Activated CD4-positive, CD25-positive, alpha-beta regulatory T cell treated with anti-CD3 and anti-CD28 coated beads, Interleukin-2, amount 50 U/mL, for 72 hours (primary cell): ENCODE measurements at regions not wholly inside any gene's neighbourhood (a gene's known extent, or its start where the extent isn't known, plus 50 kb on each side); places are given as distances from the start of the nearest gene placed in this dataset.
"Not testable (repeated sequence)": the region's sequence is repeated elsewhere in the genome, so short reads cannot be mapped to it uniquely, and the experiment has no call there.

Source experiments
- DNase-seq: peaks from one replicate; pipeline ENCODE4 v3.0.0; 2021

- DNase-seq: no peak
These were observed 323.2 kb upstream of the CCNH start for GRCh38 chr5:87735923-87736322.

GRCh38 chr5:87733897-87734296 is 321.2 kb upstream of the CCNH start:
- DNase-seq: no peak

GRCh38 chr5:87732875-87733768 is 320.4 kb upstream of the CCNH start:
- no peak for DNase-seq

GRCh38 chr5:87729781-87730180 is 317.1 kb upstream of the CCNH start:
- no peak for DNase-seq

- no peak for DNase-seq
These were observed 309.6 kb upstream of the CCNH start for GRCh38 chr5:87722286-87722685.

- not testable (repeated sequence) for DNase-seq
These were observed 305.6 kb upstream of the CCNH start for GRCh38 chr5:87718224-87718925.

GRCh38 chr5:87717761-87718160 is 305.0 kb upstream of the CCNH start:
- no peak for DNase-seq

GRCh38 chr5:87705876-87706275 is 293.1 kb upstream of the CCNH start:
- DNase-seq: no peak

- DNase-seq: no peak
These were observed 274.2 kb upstream of the CCNH start for GRCh38 chr5:87686975-87687374.

- DNase-seq: no peak
These were observed 273.3 kb upstream of the CCNH start for GRCh38 chr5:87686018-87686417.

- no peak for DNase-seq
These were observed 261.5 kb upstream of the CCNH start for GRCh38 chr5:87674235-87674634.

GRCh38 chr5:87671146-87671545 is 258.4 kb upstream of the CCNH start:
- DNase-seq: no peak

- no peak for DNase-seq
These were observed 252.4 kb upstream of the CCNH start for GRCh38 chr5:87665166-87665565.

- DNase-seq: no peak
These were observed 249.2 kb upstream of the CCNH start for GRCh38 chr5:87661784-87662566.

GRCh38 chr5:87653242-87653641 is 240.5 kb upstream of the CCNH start:
- DNase-seq: no peak

GRCh38 chr5:87650284-87650683 is 237.6 kb upstream of the CCNH start:
- no peak for DNase-seq

GRCh38 chr5:87649455-87649854 is 236.7 kb upstream of the CCNH start:
- DNase-seq: no peak

- DNase-seq: no peak
These were observed 232.5 kb upstream of the CCNH start for GRCh38 chr5:87645224-87645623.

- DNase-seq: no peak
These were observed 228.2 kb upstream of the CCNH start for GRCh38 chr5:87640902-87641301.

GRCh38 chr5:87627363-87627762 is 214.6 kb upstream of the CCNH start:
- DNase-seq: no peak

- no peak for DNase-seq
These were observed 195.7 kb upstream of the CCNH start for GRCh38 chr5:87608385-87608784.

- DNase-seq: no peak
These were observed 192.9 kb upstream of the CCNH start for GRCh38 chr5:87605663-87606062.

GRCh38 chr5:87599778-87600177 is 187.0 kb upstream of the CCNH start:
- DNase-seq: no peak

GRCh38 chr5:87598460-87598859 is 185.7 kb upstream of the CCNH start:
- no peak for DNase-seq
